ENCODE measurements at regions not wholly inside any gene's neighbourhood (a gene's known extent, or its start where the extent isn't known, plus 50 kb on each side); places are given as distances from the start of the nearest gene placed in this dataset.

DNA sequence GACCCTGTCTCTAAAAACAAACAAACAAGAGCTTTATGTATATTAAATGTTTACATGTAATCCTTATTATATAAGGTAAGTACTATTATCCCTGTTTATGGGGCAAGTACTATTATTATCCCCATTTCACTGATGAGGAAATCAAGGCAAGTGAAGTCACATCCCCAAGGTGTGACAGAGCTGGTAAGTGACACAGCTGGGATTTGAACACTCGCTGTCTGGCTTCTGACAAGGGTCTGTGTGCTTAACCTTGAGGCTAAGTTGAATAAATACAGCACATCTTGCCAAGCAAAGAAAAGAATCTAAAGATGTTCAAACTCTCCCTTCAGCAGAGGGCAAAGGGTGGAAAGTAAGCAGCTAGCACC lies 167.9 kb upstream of the IRF2BP2 start:
- Histone ChIP-seq H2BK12ac (ENCODE audit: insufficient read length, low read depth, low read length) (no peak overlapping the region), H3T11ph (ENCODE audit: low read length) (no peak overlapping the region), H3K79me1 (ENCODE audit: insufficient read depth, low read depth, low read length, poor library complexity, severe bottlenecking) (no peaks in the 10 kb centered on the region), H2BK120ac (ENCODE audit: low read depth, low read length, poor library complexity, severe bottlenecking) (no peak overlapping the region), H2AK5ac (ENCODE audit: insufficient read length, low read length) (no peak overlapping the region), H3K23me2 (ENCODE audit: insufficient read length, low read depth, low read length, poor library complexity, severe bottlenecking) (no peaks in the 10 kb centered on the region), H3K4me2 (ENCODE audit: insufficient read depth, insufficient read length, low read length) (no peak overlapping the region), H4K20me1 (ENCODE audit: control insufficient read depth, insufficient read depth, insufficient read length) (no peaks in the 10 kb centered on the region), H4K91ac (ENCODE audit: insufficient read length, low read depth, low read length) (no peak overlapping the region), H3K9me3 (ENCODE audit: control insufficient read depth, low read depth, low read length) (no peaks in the 10 kb centered on the region), H2AFZ (ENCODE audit: low read length) (no peak overlapping the region), H4K5ac (ENCODE audit: insufficient read length, low read depth, low read length) (no peak overlapping the region), H3K79me2 (ENCODE audit: insufficient read depth, low read length) (no peaks in the 10 kb centered on the region), H2BK20ac (ENCODE audit: low read depth, low read length, poor library complexity, severe bottlenecking) (no peak overlapping the region), H3K23ac (ENCODE audit: insufficient read length, low read depth, low read length) (no peak overlapping the region), H3K14ac (ENCODE audit: insufficient read depth, low read length) (no peak overlapping the region), H3K4me1 (ENCODE audit: insufficient read depth, low read length) (peaks cover 5% of the 10 kb centered on the region), H3K4ac (ENCODE audit: low read depth, low read length) (no peak overlapping the region), H3K56ac (ENCODE audit: insufficient read length, low read depth, low read length) (no peak overlapping the region), H2BK15ac (ENCODE audit: low read depth, low read length) (no peak overlapping the region), H3K18ac (ENCODE audit: insufficient read length, low read depth, low read length) (no peak overlapping the region), H3K27ac (ENCODE audit: insufficient read length, low read depth, low read length) (no peak overlapping the region), H3K27me3 (ENCODE audit: insufficient read depth, low read length) (no peaks in the 10 kb centered on the region), H2BK5ac (ENCODE audit: insufficient read length, low read length) (no peak overlapping the region), H3K9ac (ENCODE audit: extremely low read depth, insufficient read length, low read length) (no peak overlapping the region), H4K8ac (replicated peaks; ENCODE audit: insufficient read length, low read depth, low read length) (no peak overlapping the region)
- H3K4me1 Mint-ChIP-seq, result no peaks in the 10 kb centered on the region
- WGBS (ENCODE audit: extremely low coverage, insufficient read length, low lambda C conversion rate), result no CpG with 5 or more reads among the region's 1 CpG
- DNase-seq, result no peak
- peaks cover 2% of the 10 kb centered on the region; the same call in 1 of the 2 replicates for H3K27me3 Mint-ChIP-seq (ENCODE audit: low read depth)
- TF ChIP-seq, protein P1, sequence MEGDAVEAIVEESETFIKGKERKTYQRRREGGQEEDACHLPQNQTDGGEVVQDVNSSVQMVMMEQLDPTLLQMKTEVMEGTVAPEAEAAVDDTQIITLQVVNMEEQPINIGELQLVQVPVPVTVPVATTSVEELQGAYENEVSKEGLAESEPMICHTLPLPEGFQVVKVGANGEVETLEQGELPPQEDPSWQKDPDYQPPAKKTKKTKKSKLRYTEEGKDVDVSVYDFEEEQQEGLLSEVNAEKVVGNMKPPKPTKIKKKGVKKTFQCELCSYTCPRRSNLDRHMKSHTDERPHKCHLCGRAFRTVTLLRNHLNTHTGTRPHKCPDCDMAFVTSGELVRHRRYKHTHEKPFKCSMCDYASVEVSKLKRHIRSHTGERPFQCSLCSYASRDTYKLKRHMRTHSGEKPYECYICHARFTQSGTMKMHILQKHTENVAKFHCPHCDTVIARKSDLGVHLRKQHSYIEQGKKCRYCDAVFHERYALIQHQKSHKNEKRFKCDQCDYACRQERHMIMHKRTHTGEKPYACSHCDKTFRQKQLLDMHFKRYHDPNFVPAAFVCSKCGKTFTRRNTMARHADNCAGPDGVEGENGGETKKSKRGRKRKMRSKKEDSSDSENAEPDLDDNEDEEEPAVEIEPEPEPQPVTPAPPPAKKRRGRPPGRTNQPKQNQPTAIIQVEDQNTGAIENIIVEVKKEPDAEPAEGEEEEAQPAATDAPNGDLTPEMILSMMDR (conservative IDR thresholded peaks at IDR 0.05), result no peak
- H3K36me3 Mint-ChIP-seq (ENCODE audit: insufficient read depth in 1 of 3, low read depth in 3 of 3), result no peaks in the 10 kb centered on the region; a peak in 1 of 7 replicates
- H3K4me3 Mint-ChIP-seq, result no peak overlapping the region
- no peak overlapping the region for H3K27ac Mint-ChIP-seq
- peaks cover 3% of the 10 kb centered on the region in 2 experiments; a peak in 2 of 5 replicates for H3K9me3 Mint-ChIP-seq

Data from H9 (cell line).